ENCODE measurements at regions not wholly inside any gene's neighbourhood (a gene's known extent, or its start where the extent isn't known, plus 50 kb on each side); places are given as distances from the start of the nearest gene placed in this dataset.
"Not testable (repeated sequence)": the region's sequence is repeated elsewhere in the genome, so short reads cannot be mapped to it uniquely, and the experiment has no call there.

- not testable (repeated sequence) for DNase-seq (ENCODE audit: low read depth in 4 of 4, low spot score in 2 of 4)
Measured at GRCh38 chr21:6363591-6363990, 4157.8 kb upstream of the TPTE start.

DNA sequence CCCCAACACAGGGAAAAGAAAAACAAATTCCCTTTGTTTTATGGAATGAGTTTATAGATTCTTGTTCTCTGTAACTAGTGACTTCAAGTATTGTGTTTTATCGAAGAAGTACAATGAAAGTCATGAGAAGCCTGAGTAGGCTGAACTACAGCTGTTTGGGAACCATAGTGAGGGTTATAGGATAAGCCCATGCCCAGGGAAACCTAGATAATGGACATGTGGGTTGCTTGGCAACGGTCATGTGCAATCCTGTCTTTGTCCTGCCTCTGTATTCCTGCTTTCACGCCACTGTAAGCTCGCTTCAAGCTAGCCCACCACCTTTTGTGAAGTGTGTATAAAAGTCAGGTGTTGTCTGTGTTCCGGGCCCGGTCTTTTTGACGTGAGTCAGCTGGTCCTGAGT is 4152.6 kb upstream of the TPTE start:
- DNase-seq (ENCODE audit: low read depth in 4 of 4, low spot score in 2 of 4): peak; percentile 38 to 61 (median 52)

GRCh38 chr21:6373253-6373652 is 4148.1 kb upstream of the TPTE start:
- not testable (repeated sequence) for DNase-seq (ENCODE audit: low read depth in 4 of 4, low spot score in 2 of 4)

DNA sequence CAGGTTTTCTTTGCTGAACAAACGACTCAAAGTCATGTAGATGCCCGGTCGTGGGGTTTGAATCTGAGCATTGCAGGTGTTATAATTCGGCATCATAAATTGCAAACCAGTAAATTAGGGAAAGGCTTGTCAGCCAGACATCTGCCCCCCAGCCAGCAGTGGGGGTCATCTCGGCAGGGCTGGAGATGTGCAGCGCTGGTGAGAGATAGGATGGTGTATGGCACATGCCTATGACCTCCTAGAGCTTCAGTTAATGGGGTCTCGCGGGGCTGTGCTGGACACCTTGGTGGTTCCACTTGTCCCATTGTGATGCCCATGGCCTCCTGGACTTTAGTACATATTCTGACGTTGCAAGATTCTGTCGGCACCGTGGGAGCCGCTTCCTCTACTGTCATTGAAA is 4147.2 kb upstream of the TPTE start:
- not testable (repeated sequence) for DNase-seq (ENCODE audit: low read depth in 4 of 4, low spot score in 2 of 4)

DNA sequence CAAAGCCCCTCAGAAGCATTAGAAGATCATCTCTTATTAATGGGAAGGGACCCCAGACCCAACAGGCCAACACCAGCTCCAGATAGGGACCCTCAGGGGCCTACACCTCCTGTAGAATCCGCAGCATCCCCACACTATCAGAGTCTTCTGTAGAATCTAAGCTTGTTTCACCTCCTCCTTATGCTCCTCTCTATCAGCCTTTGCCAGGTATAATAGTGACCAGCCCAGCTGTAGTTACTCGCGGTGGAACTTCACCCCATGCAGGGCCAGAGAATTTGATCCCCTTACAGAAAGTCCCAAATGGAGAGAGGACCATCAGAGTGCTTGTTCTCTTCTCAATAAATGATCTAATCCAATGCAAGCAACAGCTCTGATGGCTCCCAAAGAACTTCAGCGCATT is 4146.5 kb upstream of the TPTE start:
- DNase-seq (ENCODE audit: low read depth in 4 of 4, low spot score in 2 of 4): not testable (repeated sequence)

DNA sequence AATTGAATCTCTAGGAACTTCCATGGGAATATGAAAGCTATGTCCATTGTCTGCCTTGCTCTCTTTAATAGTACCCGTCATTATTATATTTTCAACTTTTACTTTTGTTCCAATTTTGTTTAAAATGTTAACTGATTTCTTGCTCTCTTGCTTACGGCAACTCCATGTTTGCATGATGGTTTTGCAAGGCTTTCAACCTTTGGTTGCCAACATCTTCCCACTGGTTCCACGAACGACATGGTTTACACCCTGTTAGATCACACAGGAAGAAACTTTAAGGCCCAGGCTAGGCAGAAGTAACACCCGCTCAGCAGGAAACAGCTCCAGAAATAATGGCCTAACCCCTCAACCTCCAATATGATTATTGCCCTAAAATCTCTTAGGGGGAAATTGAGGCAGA is 4145.6 kb upstream of the TPTE start:
- DNase-seq (ENCODE audit: low read depth in 4 of 4, low spot score in 2 of 4): not testable (repeated sequence)

DNA sequence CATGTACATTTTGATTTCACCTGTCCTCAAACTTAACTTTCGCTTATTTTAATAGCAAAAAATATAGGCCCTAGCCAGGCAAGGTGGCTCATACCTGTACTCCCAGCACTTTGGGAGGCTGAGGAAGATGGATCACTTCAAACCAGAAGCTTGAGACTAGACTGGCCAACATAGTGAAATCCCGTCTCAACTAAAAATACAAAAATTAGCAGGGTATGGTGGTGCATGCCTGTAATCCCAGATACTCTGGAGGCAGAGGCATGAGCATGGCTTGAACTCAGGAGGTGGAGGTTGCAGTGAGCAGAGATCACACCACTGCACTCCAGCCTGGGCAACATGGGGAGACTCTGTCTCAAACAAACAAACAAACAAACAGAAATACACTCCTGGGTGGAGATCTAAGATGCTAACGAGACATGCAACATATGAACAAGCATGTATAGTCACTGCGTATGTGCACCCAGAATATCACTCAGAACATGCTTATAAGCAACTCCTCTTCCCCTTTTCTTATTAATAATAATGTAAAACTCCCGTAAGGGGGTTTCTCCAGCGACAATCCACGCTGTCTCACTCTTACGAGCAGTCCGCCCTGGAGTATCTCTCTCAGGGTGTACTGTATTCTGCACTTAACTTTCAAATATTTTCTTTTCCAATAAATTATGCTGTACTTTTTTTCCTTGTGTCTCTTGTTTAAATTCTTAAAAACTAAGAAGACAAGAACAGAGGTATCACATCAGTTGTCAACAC is 4144.9 kb upstream of the TPTE start:
- not testable (repeated sequence) for DNase-seq (ENCODE audit: low read depth in 4 of 4, low spot score in 2 of 4)

Measured in left renal cortex interstitium (tissue), 4 donors.